GM12878 (cell line): ENCODE measurements at regions not wholly inside any gene's neighbourhood (a gene's known extent, or its start where the extent isn't known, plus 50 kb on each side); places are given as distances from the start of the nearest gene placed in this dataset.
A peak's percentile ranks its signal among the peaks of the same experiment; 100 is the strongest.

ENCODE experiments used
- ATAC-seq: fragments of 200-7000 bp; cut with Tn5 transposase; 3 replicates; pipeline ENCODE4 v1.9.1; 2020; ENCODE audit warnings: mild to moderate bottlenecking, moderate library complexity
- BruUV-seq: library from RNA; stranded (reverse); fragments of 400-500 nt; replicated peaks from 2 replicates; lab custom pipeline; 2021; lab: Mats Ljungman, UMichigan
- CTCF ChIA-PET: fragments of 300-600 bp; sonication (Branson Sonifier 250); formaldehyde crosslinking; extraction: SDS; loops from one replicate; lab custom pipeline; 2021; ENCODE audit warnings: inconsistent platforms; lab: Yijun Ruan, JAX
- POLR2A ChIA-PET: fragments of 350-600 bp; formaldehyde crosslinking; extraction: SDS; loops from one replicate; lab custom pipeline; 2021; ENCODE audit warnings: inconsistent platforms; lab: Charles Lee
- RAD21 ChIA-PET: fragments of 300-600 bp; sonication (Branson Sonifier 250); formaldehyde crosslinking; loops from one replicate; lab custom pipeline; 2023; ENCODE audit warnings: antibody characterized with exemption; ENCODE audit not compliant: unreplicated experiment; lab: Charles Lee
- SMC1A ChIA-PET: fragments of 300-600 bp; sonication (Branson Sonifier 250); formaldehyde crosslinking; loops from one replicate; lab custom pipeline; 2023; ENCODE audit not compliant: unreplicated experiment, uncharacterized antibody; lab: Charles Lee
- DNase-seq: peaks from one replicate; pipeline ENCODE4 v3.0.0-alpha.2; 2011; ENCODE audit warnings: low read depth, low spot score
- FAIRE-seq: peaks from 3 replicates; lab custom pipeline; 2011; peaks lifted over from hg19 to GRCh38; lab: Jason Lieb, UNC
- H2AFZ ChIP-seq: 2 replicates; pipeline ENCODE4 v1.6.0; 2011; ENCODE audit warnings: low read depth, low read length, control low read depth; ENCODE audit not compliant: control insufficient read depth
- H3K27ac ChIP-seq: 2 replicates; pipeline ENCODE4 v1.5.1; 2011; ENCODE audit warnings: control low read depth; ENCODE audit not compliant: control insufficient read depth, insufficient read depth
- H3K27me3 ChIP-seq, 2 experiments: replicated peaks in 1 of 2; 2 replicates each; pipeline versions ENCODE4 v1.6.0 to v1.6.1; 2011; ENCODE audit warnings: low read length in 1 of 2; ENCODE audit not compliant: control insufficient read depth in 2 of 2, insufficient read depth in 2 of 2
- H3K36me3 ChIP-seq, 2 experiments: 2 replicates each; pipeline ENCODE4 v1.5.1; 2011; ENCODE audit warnings: low read length in 1 of 2; ENCODE audit not compliant: control insufficient read depth in 2 of 2, insufficient read depth in 2 of 2
- H3K4me1 ChIP-seq: 2 replicates; pipeline ENCODE4 v1.6.1; 2011; ENCODE audit warnings: mild to moderate bottlenecking, low read length, moderate library complexity, mixed read lengths; ENCODE audit not compliant: control insufficient read depth, insufficient read depth
- H3K4me2 ChIP-seq: 2 replicates; pipeline ENCODE4 v1.6.0; 2011; ENCODE audit warnings: control low read depth; ENCODE audit not compliant: control insufficient read depth, insufficient read depth
- H3K4me3 ChIP-seq: fragments of 200-600 bp; sonication (generic); 2 replicates; pipeline ENCODE4 v1.5.1; 2016
- H3K79me2 ChIP-seq: 2 replicates; pipeline ENCODE4 v1.6.0; 2011; ENCODE audit warnings: low read length; ENCODE audit not compliant: control insufficient read depth, insufficient read depth
- H3K9ac ChIP-seq: 2 replicates; pipeline ENCODE4 v1.8.0; 2011; ENCODE audit warnings: low read length, control low read depth, mixed read lengths; ENCODE audit not compliant: control insufficient read depth, insufficient read depth
- H3K9me3 ChIP-seq: replicated peaks from 3 replicates; pipeline ENCODE4 v1.5.1; 2011; ENCODE audit warnings: mild to moderate bottlenecking, low read length; ENCODE audit not compliant: control insufficient read depth, insufficient read depth
- H4K20me1 ChIP-seq: 2 replicates; pipeline ENCODE4 v1.6.0; 2011; ENCODE audit not compliant: control insufficient read depth, insufficient read depth
- CHD2 ChIP-seq: IDR thresholded peaks from 2 replicates; pipeline ENCODE4 v1.6.1; 2011; ENCODE audit warnings: low read depth, low read length, improper control_type of control experiment, borderline replicate concordance
- ETV6 ChIP-seq, 2 experiments: fragments of 450-650 bp in 1 of 2; IDR thresholded peaks in 1 of 2; conservative IDR thresholded peaks in 1 of 2; 2 replicates each; pipeline ENCODE4 v1.6.1; 2014; ENCODE audit warnings: antibody characterized with exemption in 1 of 2, borderline replicate concordance in 1 of 2, low read depth in 1 of 2, mild to moderate bottlenecking in 1 of 2, moderate library complexity in 1 of 2
- FOS ChIP-seq: IDR thresholded peaks from 3 replicates; pipeline ENCODE4 v1.6.1; 2011; ENCODE audit warnings: borderline replicate concordance; ENCODE audit not compliant: insufficient read length; ENCODE audit errors: extremely low read depth
- POLR2AphosphoS5 ChIP-seq: IDR thresholded peaks from 2 replicates; pipeline ENCODE4 v1.6.1; 2011; ENCODE audit warnings: mild to moderate bottlenecking, low read length, inconsistent platforms
- RB1 ChIP-seq: fragments of 450-650 bp; formaldehyde crosslinking; IDR thresholded peaks from 2 replicates; pipeline ENCODE4 v1.6.1; 2017; ENCODE audit warnings: mild to moderate bottlenecking, borderline replicate concordance
- RCOR1 ChIP-seq: conservative IDR thresholded peaks from 2 replicates; pipeline ENCODE4 v1.6.1; 2012; ENCODE audit warnings: low read depth, low read length, improper control_type of control experiment
- SIX5 ChIP-seq: IDR thresholded peaks from 2 replicates; pipeline ENCODE4 v1.6.1; 2011; ENCODE audit warnings: mild to moderate bottlenecking, low read depth, low read length, moderate library complexity; ENCODE audit not compliant: severe bottlenecking
- SMAD1 ChIP-seq: fragments of 450-650 bp; IDR thresholded peaks from 2 replicates; pipeline ENCODE4 v1.6.1; 2018; ENCODE audit warnings: mild to moderate bottlenecking, low read depth; ENCODE audit not compliant: partially characterized antibody
- ZNF24 ChIP-seq: fragments of 450-650 bp; IDR thresholded peaks from 2 replicates; pipeline ENCODE4 v1.6.1; 2017; ENCODE audit warnings: antibody characterized with exemption, mild to moderate bottlenecking
- ZSCAN29 ChIP-seq: fragments of 450-650 bp; IDR thresholded peaks from 2 replicates; pipeline ENCODE4 v1.6.1; 2017; ENCODE audit warnings: mild to moderate bottlenecking, moderate library complexity
- WGBS: methylation state at CpG from one replicate; pipeline ENCODE4 v1.1.6; 2016; ENCODE audit warnings: low lambda C conversion rate; ENCODE audit not compliant: insufficient replicate concordance, insufficient coverage; ENCODE audit errors: missing lambda C conversion rate; 5-methylcytosine and 5-hydroxymethylcytosine counted together
- in situ Hi-C: fragments of 300-500 bp; cut with MboI; formaldehyde crosslinking; loops from 9 replicates; pipeline ENCODE4 v1.14.3; 2018; ENCODE audit warnings: mixed read lengths
- intact Hi-C: fragments of 100-400 bp; cut with micrococcal nuclease; formaldehyde crosslinking; loops from one replicate; pipeline ENCODE4 v1.14.2; 2022; ENCODE audit not compliant: unreplicated experiment
- TF ChIP-seq, protein P1 (sequence below): fragments of 450-650 bp; IDR thresholded peaks from 2 replicates; pipeline ENCODE4 v1.6.1; 2018; ENCODE audit warnings: mild to moderate bottlenecking, low read depth, moderate library complexity; ENCODE audit not compliant: partially characterized antibody
- TF ChIP-seq, protein P2 (sequence below): fragments of 450-650 bp; IDR thresholded peaks from 2 replicates; pipeline ENCODE4 v1.6.1; 2014; ENCODE audit warnings: mild to moderate bottlenecking
- TF ChIP-seq, protein P3 (sequence below): fragments of 450-650 bp; formaldehyde crosslinking; IDR thresholded peaks from 2 replicates; pipeline ENCODE4 v1.4.0; 2020; ENCODE audit warnings: mild to moderate bottlenecking, moderate library complexity

GRCh38 chr2:129252781-129253460 lies 726.5 kb upstream of the RAB6C start:
- H3K4me1 ChIP-seq: no peaks in the 10 kb centered on the region
- no TSS peak for BruUV-seq
- intact Hi-C loops: no loop called here
- TF ChIP-seq POLR2AphosphoS5 (no peak), FOS (no peak), RB1 (no peak), ZNF24 (no peak), CHD2 (no peak), SIX5 (no peak), SMAD1 (no peak), ETV6 (conservative IDR thresholded peaks at IDR 0.05 in 1 of 2, IDR thresholded peaks at IDR 0.05 in 1 of 2; ENCODE audit: borderline replicate concordance in 1 of 2, low read depth in 1 of 2) (no peak), RCOR1 (no peak), ZSCAN29 (no peak)
- TF ChIP-seq, protein P1, sequence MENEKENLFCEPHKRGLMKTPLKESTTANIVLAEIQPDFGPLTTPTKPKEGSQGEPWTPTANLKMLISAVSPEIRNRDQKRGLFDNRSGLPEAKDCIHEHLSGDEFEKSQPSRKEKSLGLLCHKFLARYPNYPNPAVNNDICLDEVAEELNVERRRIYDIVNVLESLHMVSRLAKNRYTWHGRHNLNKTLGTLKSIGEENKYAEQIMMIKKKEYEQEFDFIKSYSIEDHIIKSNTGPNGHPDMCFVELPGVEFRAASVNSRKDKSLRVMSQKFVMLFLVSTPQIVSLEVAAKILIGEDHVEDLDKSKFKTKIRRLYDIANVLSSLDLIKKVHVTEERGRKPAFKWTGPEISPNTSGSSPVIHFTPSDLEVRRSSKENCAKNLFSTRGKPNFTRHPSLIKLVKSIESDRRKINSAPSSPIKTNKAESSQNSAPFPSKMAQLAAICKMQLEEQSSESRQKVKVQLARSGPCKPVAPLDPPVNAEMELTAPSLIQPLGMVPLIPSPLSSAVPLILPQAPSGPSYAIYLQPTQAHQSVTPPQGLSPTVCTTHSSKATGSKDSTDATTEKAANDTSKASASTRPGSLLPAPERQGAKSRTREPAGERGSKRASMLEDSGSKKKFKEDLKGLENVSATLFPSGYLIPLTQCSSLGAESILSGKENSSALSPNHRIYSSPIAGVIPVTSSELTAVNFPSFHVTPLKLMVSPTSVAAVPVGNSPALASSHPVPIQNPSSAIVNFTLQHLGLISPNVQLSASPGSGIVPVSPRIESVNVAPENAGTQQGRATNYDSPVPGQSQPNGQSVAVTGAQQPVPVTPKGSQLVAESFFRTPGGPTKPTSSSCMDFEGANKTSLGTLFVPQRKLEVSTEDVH: no peak
- TF ChIP-seq, protein P2, sequence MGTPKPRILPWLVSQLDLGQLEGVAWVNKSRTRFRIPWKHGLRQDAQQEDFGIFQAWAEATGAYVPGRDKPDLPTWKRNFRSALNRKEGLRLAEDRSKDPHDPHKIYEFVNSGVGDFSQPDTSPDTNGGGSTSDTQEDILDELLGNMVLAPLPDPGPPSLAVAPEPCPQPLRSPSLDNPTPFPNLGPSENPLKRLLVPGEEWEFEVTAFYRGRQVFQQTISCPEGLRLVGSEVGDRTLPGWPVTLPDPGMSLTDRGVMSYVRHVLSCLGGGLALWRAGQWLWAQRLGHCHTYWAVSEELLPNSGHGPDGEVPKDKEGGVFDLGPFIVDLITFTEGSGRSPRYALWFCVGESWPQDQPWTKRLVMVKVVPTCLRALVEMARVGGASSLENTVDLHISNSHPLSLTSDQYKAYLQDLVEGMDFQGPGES: no peak
- TF ChIP-seq, protein P3, sequence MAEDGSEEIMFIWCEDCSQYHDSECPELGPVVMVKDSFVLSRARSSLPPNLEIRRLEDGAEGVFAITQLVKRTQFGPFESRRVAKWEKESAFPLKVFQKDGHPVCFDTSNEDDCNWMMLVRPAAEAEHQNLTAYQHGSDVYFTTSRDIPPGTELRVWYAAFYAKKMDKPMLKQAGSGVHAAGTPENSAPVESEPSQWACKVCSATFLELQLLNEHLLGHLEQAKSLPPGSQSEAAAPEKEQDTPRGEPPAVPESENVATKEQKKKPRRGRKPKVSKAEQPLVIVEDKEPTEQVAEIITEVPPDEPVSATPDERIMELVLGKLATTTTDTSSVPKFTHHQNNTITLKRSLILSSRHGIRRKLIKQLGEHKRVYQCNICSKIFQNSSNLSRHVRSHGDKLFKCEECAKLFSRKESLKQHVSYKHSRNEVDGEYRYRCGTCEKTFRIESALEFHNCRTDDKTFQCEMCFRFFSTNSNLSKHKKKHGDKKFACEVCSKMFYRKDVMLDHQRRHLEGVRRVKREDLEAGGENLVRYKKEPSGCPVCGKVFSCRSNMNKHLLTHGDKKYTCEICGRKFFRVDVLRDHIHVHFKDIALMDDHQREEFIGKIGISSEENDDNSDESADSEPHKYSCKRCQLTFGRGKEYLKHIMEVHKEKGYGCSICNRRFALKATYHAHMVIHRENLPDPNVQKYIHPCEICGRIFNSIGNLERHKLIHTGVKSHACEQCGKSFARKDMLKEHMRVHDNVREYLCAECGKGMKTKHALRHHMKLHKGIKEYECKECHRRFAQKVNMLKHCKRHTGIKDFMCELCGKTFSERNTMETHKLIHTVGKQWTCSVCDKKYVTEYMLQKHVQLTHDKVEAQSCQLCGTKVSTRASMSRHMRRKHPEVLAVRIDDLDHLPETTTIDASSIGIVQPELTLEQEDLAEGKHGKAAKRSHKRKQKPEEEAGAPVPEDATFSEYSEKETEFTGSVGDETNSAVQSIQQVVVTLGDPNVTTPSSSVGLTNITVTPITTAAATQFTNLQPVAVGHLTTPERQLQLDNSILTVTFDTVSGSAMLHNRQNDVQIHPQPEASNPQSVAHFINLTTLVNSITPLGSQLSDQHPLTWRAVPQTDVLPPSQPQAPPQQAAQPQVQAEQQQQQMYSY (CRISPR knock-in tag): no peak

More at GRCh38 chr2:129252781-129253460, 726.5 kb upstream of the RAB6C start:
- ChIA-PET SMC1A (interaction anchor here (0.6 kb wide), 2 partner anchors 67 to 617 kb away, joined by 3 read pairs; no protein-coding TSS in a partner anchor), RAD21 (interaction anchor here (1.1 kb wide), 1 partner anchor 539 kb away, joined by 3 read pairs; no protein-coding TSS in a partner anchor), CTCF (no interaction called here), POLR2A (no interaction called here)
- Histone ChIP-seq H2AFZ (no peak overlapping the region), H3K79me2 (no peaks in the 10 kb centered on the region), H3K36me3 (no peaks in the 10 kb centered on the region), H3K9ac (no peak overlapping the region), H4K20me1 (no peaks in the 10 kb centered on the region), H3K27ac (no peak overlapping the region), H3K4me2 (no peak overlapping the region), H3K4me3 (no peak overlapping the region), H3K9me3 (no peaks in the 10 kb centered on the region), H3K27me3 (no peaks in the 10 kb centered on the region)
- in situ Hi-C loops: no loop called here
- WGBS: 31% methylated on average over 7 of the region's 7 CpGs
- DNase-seq (no peak), ATAC-seq (peak; percentile 36), FAIRE-seq (no peak)
